ENCODE measurements at regions not wholly inside any gene's neighbourhood (a gene's known extent, or its start where the extent isn't known, plus 50 kb on each side); places are given as distances from the start of the nearest gene placed in this dataset.
"Not testable (repeated sequence)": the region's sequence is repeated elsewhere in the genome, so short reads cannot be mapped to it uniquely, and the experiment has no call there.

DNA sequence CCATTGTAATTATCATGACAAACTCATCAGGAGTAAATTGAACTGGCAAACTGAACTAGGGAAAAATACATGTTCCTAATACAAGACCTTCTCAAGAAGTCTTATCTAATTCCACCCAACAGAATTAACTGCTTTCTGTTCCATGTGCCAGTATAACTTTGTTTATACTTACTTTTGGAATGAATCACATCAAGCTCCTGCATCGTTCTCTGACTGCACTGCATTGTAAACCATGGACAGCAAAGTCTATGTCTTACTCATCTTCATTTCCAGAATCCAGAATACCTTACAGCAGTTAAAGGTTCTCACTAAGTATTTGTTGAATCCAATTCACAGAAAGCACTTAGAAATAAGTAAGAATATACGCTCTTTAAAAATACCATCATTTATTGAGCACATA is 102.8 kb downstream of the PLK2 start:
- no peak for DNase-seq

DNA sequence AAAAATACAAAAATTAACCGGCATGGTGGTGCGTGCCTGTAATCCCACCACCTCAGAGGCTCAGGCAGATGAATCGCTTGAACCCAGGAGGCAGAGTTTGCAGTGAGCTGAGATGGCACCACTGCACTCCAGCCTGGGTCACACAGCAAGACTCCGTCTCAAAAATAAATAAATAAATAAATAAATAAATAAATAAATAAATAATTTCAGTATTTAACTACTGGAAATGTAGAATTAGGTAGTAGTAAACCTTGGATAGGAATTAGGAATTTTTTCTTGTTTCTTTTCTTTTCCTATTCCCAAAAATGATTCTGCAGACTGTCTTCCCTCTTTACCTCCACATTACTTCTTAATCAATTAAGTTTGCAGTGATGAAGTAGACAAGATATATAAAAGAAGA is 103.2 kb downstream of the PLK2 start:
- no peak for DNase-seq

DNA sequence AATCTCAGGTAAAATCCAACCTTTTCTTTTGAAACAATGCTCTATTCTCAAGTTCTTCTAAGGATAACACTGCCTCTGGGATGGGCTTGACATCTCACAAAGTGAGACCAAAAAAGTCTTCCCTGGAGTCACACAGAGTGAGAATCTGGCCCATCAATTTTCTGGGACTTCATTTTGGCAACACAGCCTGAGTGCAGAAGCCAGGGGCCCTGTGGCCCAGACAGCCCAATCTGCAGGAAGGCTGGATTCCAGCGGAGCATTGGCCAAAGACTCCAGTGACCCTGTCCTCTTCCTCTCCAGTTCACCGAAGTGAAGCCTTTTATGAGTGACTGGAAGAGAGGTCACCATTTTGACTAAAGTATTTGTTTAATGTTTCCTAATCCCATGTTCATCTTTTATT is 105.1 kb downstream of the PLK2 start:
- no peak for DNase-seq

GRCh38 chr5:58353992-58354391 is 105.9 kb downstream of the PLK2 start:
- no peak for DNase-seq

DNA sequence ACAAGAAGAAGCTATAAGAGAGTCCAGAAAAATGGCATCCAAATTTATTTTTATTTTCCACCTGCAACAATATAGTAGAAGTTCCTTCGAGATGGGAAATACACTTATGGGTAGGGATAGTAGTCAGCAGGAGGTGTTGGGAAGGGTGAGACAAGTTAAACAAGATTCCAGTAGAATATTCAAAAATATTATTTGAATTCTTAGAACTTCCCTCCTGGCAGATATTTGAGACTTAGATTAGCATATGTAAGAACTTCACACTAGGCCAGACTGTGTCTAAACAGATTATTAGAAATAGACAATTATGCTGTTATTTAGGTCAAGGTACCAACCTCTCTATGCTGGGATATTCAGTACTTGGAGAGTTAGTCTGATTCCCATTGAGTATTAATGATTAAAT is 108.7 kb downstream of the PLK2 start:
- no peak for DNase-seq

DNA sequence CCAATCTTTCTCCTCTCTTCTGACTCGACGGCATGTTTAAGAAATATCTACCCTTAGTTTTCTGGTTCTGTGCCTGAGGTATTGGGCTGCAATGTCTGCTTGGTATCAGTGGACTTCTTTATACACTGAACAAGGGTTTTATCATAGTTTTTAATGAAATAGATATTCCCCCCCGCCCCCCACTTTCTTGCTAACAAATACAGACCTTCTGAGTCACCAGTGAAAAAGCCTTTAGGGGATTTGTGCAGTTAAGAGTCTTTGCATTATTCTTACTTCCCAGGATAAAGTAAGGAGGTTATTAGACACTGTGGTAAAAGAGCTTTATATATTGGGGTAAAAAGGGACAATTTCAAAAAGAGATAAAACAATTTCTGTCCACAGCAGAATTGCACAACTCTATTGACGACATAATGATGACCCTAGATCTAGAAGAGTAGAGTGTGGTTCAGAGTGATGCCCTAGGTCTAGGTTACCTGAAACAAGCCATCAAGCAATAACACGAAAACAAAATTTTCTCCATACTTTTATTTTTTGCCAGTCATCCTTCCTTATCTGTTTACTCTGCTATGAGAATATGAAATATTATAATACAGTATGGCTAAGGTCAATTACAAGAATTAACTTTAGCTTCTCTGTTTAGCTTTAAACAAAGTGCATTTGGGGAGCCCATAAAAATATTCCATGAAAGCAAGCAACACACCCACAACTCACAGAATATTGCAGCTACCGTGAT is 110.7 kb downstream of the PLK2 start:
- DNase-seq = no peak

- DNase-seq = no peak
These were observed 113.8 kb downstream of the PLK2 start for GRCh38 chr5:58346041-58346440.

- no peak for DNase-seq
These were observed 118.4 kb downstream of the PLK2 start for GRCh38 chr5:58341476-58341875.

- DNase-seq = no peak
These were observed 124.4 kb downstream of the PLK2 start for GRCh38 chr5:58335518-58335917.

DNA sequence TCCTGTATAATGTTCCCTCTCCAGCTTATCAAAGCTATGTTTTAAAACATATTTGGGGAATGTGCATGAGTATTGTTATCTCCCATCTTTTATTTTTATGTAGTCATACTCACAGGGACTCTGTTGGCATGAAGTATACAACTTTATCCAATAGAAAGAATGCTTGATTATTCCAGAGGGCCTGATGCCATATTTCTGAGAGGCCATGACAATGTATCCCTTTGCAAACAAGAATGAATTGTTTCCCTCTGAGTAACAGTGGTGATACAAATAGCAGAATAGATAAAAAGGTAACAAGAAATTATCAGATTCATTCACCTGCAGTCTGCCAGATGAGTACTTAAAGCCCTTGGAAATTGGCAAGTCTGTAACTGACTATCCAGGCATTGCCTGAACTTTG is 125.9 kb downstream of the PLK2 start:
- no peak for DNase-seq

DNA sequence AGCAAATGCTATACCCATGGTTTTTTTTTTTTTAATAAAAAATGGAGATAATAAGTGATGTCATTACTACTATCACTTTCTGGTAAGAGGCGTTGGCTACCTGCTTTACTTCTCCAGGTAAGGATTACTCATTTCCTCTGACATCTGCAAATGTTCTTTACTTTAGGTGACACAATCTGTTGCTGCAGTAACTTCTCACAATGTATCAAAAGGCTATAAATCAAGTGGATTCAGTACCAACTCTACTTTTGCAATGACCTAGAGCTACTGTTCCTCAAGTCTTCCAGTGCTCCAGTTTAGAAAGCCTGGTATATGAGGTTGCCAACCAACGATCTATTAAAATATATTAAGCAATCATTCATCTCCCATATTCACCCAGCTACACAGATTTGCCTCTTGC is 129.1 kb downstream of the PLK2 start:
- no peak for DNase-seq

DNA sequence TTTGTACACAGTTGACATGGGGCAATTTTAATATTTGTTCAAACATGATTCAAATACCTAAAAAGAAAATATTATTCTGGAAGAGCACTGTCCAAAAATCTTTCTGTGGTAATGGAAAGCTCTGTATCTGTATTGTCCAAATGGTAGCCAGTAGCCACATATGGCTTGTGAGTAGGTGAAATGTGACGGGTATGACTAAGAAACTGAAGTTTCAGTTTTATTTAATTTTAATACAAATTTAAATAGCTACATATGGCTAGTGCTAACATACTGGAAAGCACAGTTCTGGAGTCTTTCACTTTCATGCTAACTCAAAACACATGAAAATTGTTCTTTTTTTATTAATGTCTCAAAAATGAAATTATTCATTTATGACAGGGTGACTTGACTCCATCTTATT is 132.6 kb downstream of the PLK2 start:
- no peak for DNase-seq

DNA sequence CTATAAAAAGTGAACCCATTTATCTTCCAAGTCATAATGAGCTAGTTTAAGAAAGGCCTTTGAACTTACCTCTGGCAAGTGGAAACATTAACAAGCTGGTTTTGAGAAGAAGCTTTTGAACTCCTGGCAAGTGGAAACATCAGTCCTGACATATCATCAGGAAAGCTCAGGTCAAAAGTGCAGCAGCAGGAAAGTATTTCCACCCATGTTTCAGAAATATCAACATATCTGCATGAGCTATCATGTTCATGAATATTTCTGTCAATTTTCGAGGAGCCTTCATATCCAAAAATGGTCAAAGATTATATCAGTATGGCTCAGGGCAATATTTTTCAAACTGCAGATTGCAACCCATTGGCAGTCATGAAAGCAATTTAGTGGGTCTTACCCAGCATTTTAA is 133.9 kb downstream of the PLK2 start:
- no peak for DNase-seq

- no peak for DNase-seq
These were observed 137.4 kb downstream of the PLK2 start for GRCh38 chr5:58322453-58322852.

GRCh38 chr5:58318468-58318867 is 141.4 kb downstream of the PLK2 start:
- no peak for DNase-seq

GRCh38 chr5:58317808-58318207 is 142.1 kb downstream of the PLK2 start:
- no peak for DNase-seq

- no peak for DNase-seq
These were observed 142.9 kb downstream of the PLK2 start for GRCh38 chr5:58317009-58317408.

DNA sequence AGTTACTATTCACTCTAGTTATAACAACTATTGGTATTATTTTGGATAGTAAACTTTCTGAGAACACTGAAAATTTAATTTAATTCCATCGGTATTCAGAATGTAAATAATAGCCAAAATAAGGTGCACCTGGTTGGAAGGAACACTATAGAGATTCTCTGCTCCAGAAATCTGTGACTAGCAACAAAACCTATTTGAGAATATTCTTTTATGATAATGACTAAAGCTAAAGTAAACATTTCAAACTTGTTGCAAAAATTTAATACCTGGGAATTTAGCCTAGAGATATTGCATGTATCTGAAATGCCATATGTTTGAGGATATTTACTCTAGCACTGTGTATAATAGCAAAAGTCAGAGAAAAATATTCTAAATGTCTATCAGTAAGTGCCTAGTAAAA is 144.1 kb downstream of the PLK2 start:
- no peak for DNase-seq

GRCh38 chr5:58314356-58315210 is 145.3 kb downstream of the PLK2 start:
- DNase-seq = no peak

- no peak for DNase-seq
These were observed 147.6 kb downstream of the PLK2 start for GRCh38 chr5:58312299-58312698.

DNA sequence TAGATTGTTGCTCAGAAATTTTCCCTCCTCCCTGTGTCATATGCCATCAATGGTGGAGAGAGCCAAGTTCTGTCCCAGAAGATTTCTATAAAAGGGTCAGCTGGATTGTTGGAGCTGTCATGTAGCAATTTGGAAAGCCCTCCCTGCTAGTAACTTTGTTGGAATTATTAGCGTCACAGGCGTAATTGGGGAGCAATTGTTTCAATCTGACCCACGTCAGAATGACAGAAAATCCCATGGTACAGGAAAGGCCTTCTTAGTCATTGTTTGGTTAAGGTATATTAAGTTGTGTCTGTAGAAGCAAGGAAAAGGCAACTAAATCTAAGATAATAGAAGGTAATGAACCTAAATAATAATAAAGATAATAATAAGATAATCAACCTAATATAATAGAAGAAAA is 148.4 kb downstream of the PLK2 start:
- no peak for DNase-seq

DNA sequence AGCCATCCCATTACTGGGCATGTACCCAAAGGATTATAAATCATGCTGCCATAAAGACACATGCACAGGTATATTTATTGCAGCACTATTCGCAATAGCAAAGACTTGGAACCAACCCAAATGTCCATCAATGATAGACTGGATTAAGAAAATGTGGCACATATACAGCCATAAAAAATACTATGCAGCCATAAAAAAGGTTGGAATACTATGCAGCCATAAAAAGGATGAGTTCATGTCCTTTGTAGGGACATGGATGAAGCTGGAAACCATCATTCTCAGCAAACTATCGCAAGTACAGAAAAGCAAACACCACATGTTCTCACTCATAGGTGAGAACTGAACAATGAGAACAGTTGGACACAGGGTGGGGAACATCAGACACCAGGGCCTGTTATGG is 151.5 kb downstream of the PLK2 start:
- not testable (repeated sequence) for DNase-seq

DNA sequence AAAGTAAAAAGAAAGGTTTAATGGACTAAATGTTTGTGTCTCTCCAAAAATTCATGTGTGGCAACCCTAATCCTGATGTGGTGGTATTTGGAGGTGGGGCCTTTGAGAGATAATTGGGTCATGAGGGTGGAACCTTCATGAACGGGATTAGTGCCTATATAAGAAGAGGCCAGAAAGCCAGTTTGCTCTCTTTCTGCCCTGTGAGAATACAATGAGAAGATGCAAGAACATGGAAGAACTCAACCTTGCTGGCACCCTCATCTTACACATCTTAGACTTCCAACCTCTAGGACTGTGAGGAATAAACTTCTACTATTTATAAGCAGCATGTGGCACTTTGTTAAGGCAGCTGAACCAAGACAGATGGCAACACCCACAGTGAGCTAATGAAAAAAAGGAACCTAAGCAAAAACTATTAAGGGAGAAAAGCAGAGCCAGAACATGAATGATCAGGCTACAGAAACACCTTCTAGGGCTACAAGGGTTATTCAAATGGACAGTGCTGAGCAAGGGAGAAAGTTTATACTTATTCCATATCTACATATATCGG is 159.5 kb downstream of the PLK2 start:
- no peak for DNase-seq

- DNase-seq = no peak
These were observed 160.6 kb downstream of the PLK2 start for GRCh38 chr5:58299256-58299655.
